ENCODE measurements at regions not wholly inside any gene's neighbourhood (a gene's known extent, or its start where the extent isn't known, plus 50 kb on each side); places are given as distances from the start of the nearest gene placed in this dataset.
A peak's percentile ranks its signal among the peaks of the same experiment; 100 is the strongest.

GRCh38 chr2:160908157-160908556, 252.1 kb upstream of the TANK start:
- no peak for DNase-seq (ENCODE audit: low read depth)
- TF ChIP-seq, protein P1, sequence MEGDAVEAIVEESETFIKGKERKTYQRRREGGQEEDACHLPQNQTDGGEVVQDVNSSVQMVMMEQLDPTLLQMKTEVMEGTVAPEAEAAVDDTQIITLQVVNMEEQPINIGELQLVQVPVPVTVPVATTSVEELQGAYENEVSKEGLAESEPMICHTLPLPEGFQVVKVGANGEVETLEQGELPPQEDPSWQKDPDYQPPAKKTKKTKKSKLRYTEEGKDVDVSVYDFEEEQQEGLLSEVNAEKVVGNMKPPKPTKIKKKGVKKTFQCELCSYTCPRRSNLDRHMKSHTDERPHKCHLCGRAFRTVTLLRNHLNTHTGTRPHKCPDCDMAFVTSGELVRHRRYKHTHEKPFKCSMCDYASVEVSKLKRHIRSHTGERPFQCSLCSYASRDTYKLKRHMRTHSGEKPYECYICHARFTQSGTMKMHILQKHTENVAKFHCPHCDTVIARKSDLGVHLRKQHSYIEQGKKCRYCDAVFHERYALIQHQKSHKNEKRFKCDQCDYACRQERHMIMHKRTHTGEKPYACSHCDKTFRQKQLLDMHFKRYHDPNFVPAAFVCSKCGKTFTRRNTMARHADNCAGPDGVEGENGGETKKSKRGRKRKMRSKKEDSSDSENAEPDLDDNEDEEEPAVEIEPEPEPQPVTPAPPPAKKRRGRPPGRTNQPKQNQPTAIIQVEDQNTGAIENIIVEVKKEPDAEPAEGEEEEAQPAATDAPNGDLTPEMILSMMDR (IDR thresholded peaks at IDR 0.05; ENCODE audit: insufficient read depth, low read depth, low read length): no peak
- no peak overlapping the region for H3K4me3 ChIP-seq (ENCODE audit: low read depth, low read length)

DNA sequence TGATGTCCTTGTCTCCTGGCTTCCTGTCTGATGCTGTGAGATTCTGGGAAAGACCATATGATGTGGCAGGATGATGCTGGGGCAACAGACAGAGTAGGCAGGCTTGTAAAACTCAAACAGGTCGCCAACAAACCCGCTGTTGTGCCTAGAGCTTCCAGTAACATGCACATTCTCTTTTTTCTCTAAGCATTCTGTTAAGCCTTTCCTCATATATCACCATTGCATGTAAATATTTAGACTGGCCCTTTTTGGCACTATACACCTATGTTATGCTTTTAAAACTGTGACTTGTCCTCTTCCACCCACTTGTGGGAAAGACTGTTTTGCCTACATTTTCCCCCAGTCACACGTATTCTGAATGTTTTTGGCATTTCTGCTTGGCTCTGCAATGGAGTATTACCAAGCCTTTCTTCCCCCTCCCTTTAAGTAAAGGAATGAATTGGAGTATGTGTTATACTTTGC, 250.4 kb upstream of the TANK start:
- no peak for DNase-seq (ENCODE audit: low read depth)
- TF ChIP-seq, protein P1 (IDR thresholded peaks at IDR 0.05; ENCODE audit: insufficient read depth, low read depth, low read length): no peak
- no peak overlapping the region for H3K4me3 ChIP-seq (ENCODE audit: low read depth, low read length)

DNA sequence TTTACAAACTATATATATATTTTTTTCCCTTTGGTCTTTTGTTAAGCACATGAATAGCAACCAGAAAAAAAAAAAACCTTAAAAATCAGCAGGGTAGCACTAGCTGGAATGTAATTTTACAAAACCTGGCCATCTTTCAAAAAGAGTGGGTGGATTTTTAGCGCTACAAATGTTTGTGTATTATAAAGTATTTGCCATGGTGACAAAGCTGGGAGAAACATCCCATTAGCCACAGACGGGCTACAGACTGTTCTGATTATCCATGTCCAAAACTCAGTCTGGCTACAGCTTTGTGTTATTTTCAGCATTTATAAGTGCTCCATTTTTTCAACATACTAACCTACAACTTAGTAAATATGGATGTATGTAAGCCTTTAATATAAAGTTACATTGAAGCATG, 249.5 kb upstream of the TANK start:
- peak; percentile 46 for DNase-seq (ENCODE audit: low read depth)
- no peak overlapping the region for H3K4me3 ChIP-seq (ENCODE audit: low read depth, low read length)
- TF ChIP-seq, protein P1 (IDR thresholded peaks at IDR 0.05; ENCODE audit: insufficient read depth, low read depth, low read length): no peak

GRCh38 chr2:160911258-160911657, 249.0 kb upstream of the TANK start:
- no peak overlapping the region for H3K4me3 ChIP-seq (ENCODE audit: low read depth, low read length)
- DNase-seq (ENCODE audit: low read depth): no peak
- TF ChIP-seq, protein P1 (IDR thresholded peaks at IDR 0.05; ENCODE audit: insufficient read depth, low read depth, low read length): no peak

- no peak for DNase-seq (ENCODE audit: low read depth)
- TF ChIP-seq, protein P1 (IDR thresholded peaks at IDR 0.05; ENCODE audit: insufficient read depth, low read depth, low read length): no peak
- no peak overlapping the region for H3K4me3 ChIP-seq (ENCODE audit: low read depth, low read length)
Observed at GRCh38 chr2:160912276-160912675, 248.0 kb upstream of the TANK start.

DNA sequence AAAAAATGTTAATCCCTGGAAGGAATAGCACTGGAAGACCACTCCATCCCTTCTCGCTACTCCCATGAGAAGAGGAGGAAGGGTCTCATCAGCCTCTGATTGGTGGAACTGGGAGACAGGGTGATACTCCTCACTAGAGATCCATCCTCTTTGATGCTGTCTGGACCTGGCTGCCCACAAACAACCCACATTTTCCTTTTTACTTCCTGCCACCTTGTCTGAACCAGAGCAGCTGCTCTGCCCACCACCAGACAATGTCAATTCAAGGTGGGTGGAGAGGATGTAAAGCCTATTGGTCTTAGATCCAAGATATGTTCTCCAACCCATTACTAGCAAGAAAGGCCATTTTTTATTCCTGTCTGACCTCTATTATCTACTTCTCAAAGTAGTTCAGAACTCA, 246.9 kb upstream of the TANK start:
- no peak for DNase-seq (ENCODE audit: low read depth)
- TF ChIP-seq, protein P1 (IDR thresholded peaks at IDR 0.05; ENCODE audit: insufficient read depth, low read depth, low read length): no peak

GRCh38 chr2:160914217-160914616, 246.0 kb upstream of the TANK start:
- H3K4me3 ChIP-seq (ENCODE audit: low read depth, low read length): no peak overlapping the region
- TF ChIP-seq, protein P1 (IDR thresholded peaks at IDR 0.05; ENCODE audit: insufficient read depth, low read depth, low read length): no peak
- no peak for DNase-seq (ENCODE audit: low read depth)

More for the DNA sequence above, 246.9 kb upstream of the TANK start:
- H3K4me3 ChIP-seq (ENCODE audit: low read depth, low read length): no peak overlapping the region
